Endothelial cell of umbilical vein (primary cell): ENCODE measurements at regions not wholly inside any gene's neighbourhood (a gene's known extent, or its start where the extent isn't known, plus 50 kb on each side); places are given as distances from the start of the nearest gene placed in this dataset.

ENCODE experiments used
- BruUV-seq: library from RNA; stranded (reverse); fragments of 400-500 nt; replicated peaks from 2 replicates; lab custom pipeline; 2021; lab: Mats Ljungman, UMichigan
- CTCF ChIA-PET: fragments of 300-600, 350-600 bp; sonication (Branson Sonifier 250); formaldehyde crosslinking; loops from one replicate; lab custom pipeline; 2021; ENCODE audit warnings: antibody characterized with exemption, inconsistent platforms; lab: Charles Lee
- POLR2A ChIA-PET: fragments of 300-600, 350-600 bp; sonication (Branson Sonifier 250); formaldehyde crosslinking; loops from one replicate; lab custom pipeline; 2021; ENCODE audit warnings: antibody characterized with exemption, inconsistent platforms; lab: Charles Lee
- DNase-seq: peaks from one replicate; pipeline ENCODE4 v3.0.0-alpha.2; 2011; ENCODE audit warnings: low read depth, low spot score
- FAIRE-seq: peaks from 2 replicates; lab custom pipeline; 2011; peaks lifted over from hg19 to GRCh38; lab: Jason Lieb, UNC
- H2AFZ ChIP-seq: 2 replicates; pipeline ENCODE4 v1.6.0; 2012; ENCODE audit warnings: low read depth, low read length, control low read depth, inconsistent platforms
- H3K27ac ChIP-seq: 2 replicates; pipeline ENCODE4 v1.5.1; 2011; ENCODE audit warnings: low read depth, mild to moderate bottlenecking, control low read depth, low read length, moderate library complexity; ENCODE audit not compliant: insufficient read depth
- H3K27me3 ChIP-seq, 2 experiments: 2 replicates each; pipeline versions ENCODE4 v1.6.0 to v1.6.1; 2011; ENCODE audit warnings: low read length in 2 of 2, mixed read lengths in 1 of 2; ENCODE audit not compliant: control insufficient read depth in 2 of 2, insufficient read depth in 2 of 2
- H3K36me3 ChIP-seq, 2 experiments: 2 replicates in 1 of 2; 3 replicates in 1 of 2; pipeline ENCODE4 v1.5.1; 2011; ENCODE audit warnings: low read length in 2 of 2, mild to moderate bottlenecking in 1 of 2, moderate library complexity in 1 of 2; ENCODE audit not compliant: control insufficient read depth in 2 of 2, insufficient read depth in 2 of 2; ENCODE audit errors: extremely low read depth in 1 of 2
- H3K4me1 ChIP-seq: 3 replicates; pipeline ENCODE4 v1.5.1; 2011; ENCODE audit warnings: mild to moderate bottlenecking, low read length; ENCODE audit not compliant: control insufficient read depth, insufficient read depth; ENCODE audit errors: extremely low read depth
- H3K4me2 ChIP-seq: 2 replicates; pipeline ENCODE4 v1.6.1; 2011; ENCODE audit warnings: low read length, control low read depth, mixed read lengths; ENCODE audit not compliant: insufficient read depth
- H3K4me3 ChIP-seq, 3 experiments: fragments of 200-600 bp in 1 of 3; sonication (generic), shearing (Covaris generic) in 1 of 3; replicated peaks in 1 of 3; 2 replicates each; pipeline ENCODE4 v1.5.1; 2011 to 2016; ENCODE audit warnings: control low read depth in 3 of 3, low read length in 3 of 3, mild to moderate bottlenecking in 2 of 3, inconsistent platforms in 1 of 3, low read depth in 1 of 3, moderate library complexity in 1 of 3; ENCODE audit not compliant: insufficient read depth in 1 of 3
- H3K79me2 ChIP-seq: 2 replicates; pipeline ENCODE4 v1.6.0; 2012; ENCODE audit warnings: low read length, inconsistent platforms; ENCODE audit not compliant: control insufficient read depth, insufficient read depth
- H3K9ac ChIP-seq: replicated peaks from 2 replicates; pipeline ENCODE3; 2011; ENCODE audit warnings: low read length, control low read depth; ENCODE audit not compliant: insufficient read depth; ENCODE audit errors: extremely low read depth
- H3K9me1 ChIP-seq: replicated peaks from 3 replicates; pipeline ENCODE4 v1.6.0; 2011; ENCODE audit warnings: mild to moderate bottlenecking, low read length; ENCODE audit not compliant: control insufficient read depth, insufficient read depth; ENCODE audit errors: extremely low read depth
- H3K9me3 ChIP-seq: replicated peaks from 2 replicates; pipeline ENCODE4 v1.5.1; 2012; ENCODE audit warnings: low read length, inconsistent platforms; ENCODE audit not compliant: control insufficient read depth, insufficient read depth
- H4K20me1 ChIP-seq: replicated peaks from 2 replicates; pipeline ENCODE3; 2011; ENCODE audit warnings: mild to moderate bottlenecking, low read length; ENCODE audit not compliant: control insufficient read depth, insufficient read depth; ENCODE audit errors: extremely low read depth
- EZH2 ChIP-seq: IDR thresholded peaks from 2 replicates; pipeline ENCODE4 v1.6.1; 2012; ENCODE audit warnings: borderline replicate concordance, low read depth, mild to moderate bottlenecking, moderate library complexity, low read length, inconsistent platforms; ENCODE audit not compliant: severe bottlenecking
- FOS ChIP-seq: IDR thresholded peaks from 2 replicates; pipeline ENCODE4 v1.6.1; 2011; ENCODE audit warnings: mild to moderate bottlenecking, low read length, moderate library complexity, borderline replicate concordance; ENCODE audit not compliant: insufficient read depth
- GATA2 ChIP-seq: IDR thresholded peaks from 2 replicates; pipeline ENCODE4 v1.7.0; 2011; ENCODE audit warnings: low read depth, mild to moderate bottlenecking, moderate library complexity, mixed read lengths, low read length; ENCODE audit not compliant: insufficient read length, insufficient read depth
- JUN ChIP-seq: IDR thresholded peaks from 2 replicates; pipeline ENCODE4 v1.6.1; 2011; ENCODE audit warnings: borderline replicate concordance, low read depth; ENCODE audit not compliant: insufficient read length, insufficient read depth
- MYC ChIP-seq: IDR thresholded peaks from one replicate; pipeline ENCODE4 v1.6.1; 2011; ENCODE audit warnings: mild to moderate bottlenecking, low read depth, low read length
- POLR2A ChIP-seq: IDR thresholded peaks from 2 replicates; pipeline ENCODE4 v1.6.1; 2012; ENCODE audit warnings: low read depth, mild to moderate bottlenecking, control low read depth, low read length
- POLR2AphosphoS5 ChIP-seq: IDR thresholded peaks from 2 replicates; pipeline ENCODE4 v1.6.1; 2012; ENCODE audit warnings: low read depth, mild to moderate bottlenecking, control low read depth, low read length, moderate library complexity; ENCODE audit not compliant: insufficient read depth
- dilution Hi-C: fragments of 300-500 bp; cut with MboI; formaldehyde crosslinking; loops from one replicate; pipeline ENCODE4 v1.15.0; 2019; ENCODE audit warnings: low sequenced_read_pairs; ENCODE audit not compliant: extremely low pct_ligation_motif_present
- intact Hi-C: fragments of 100-400 bp; cut with micrococcal nuclease; formaldehyde crosslinking; loops from one replicate; pipeline ENCODE4 v1.10.0; 2022
- TF ChIP-seq, protein P1 (sequence below), 2 donors: IDR thresholded peaks; 1 replicate in 1 of 2; 2 replicates in 1 of 2; pipeline ENCODE4 v1.5.1; 2011; ENCODE audit warnings: low read length in 2 of 2, mild to moderate bottlenecking in 2 of 2, moderate library complexity in 2 of 2, control low read depth in 1 of 2, inconsistent platforms in 1 of 2, low read depth in 1 of 2; ENCODE audit not compliant: insufficient read depth in 1 of 2; ENCODE audit errors: extremely low read depth in 1 of 2
- TF ChIP-seq, protein P2 (sequence below): IDR thresholded peaks from 2 replicates; pipeline ENCODE4 v1.6.1; 2011; ENCODE audit not compliant: insufficient read depth, insufficient read length

DNA sequence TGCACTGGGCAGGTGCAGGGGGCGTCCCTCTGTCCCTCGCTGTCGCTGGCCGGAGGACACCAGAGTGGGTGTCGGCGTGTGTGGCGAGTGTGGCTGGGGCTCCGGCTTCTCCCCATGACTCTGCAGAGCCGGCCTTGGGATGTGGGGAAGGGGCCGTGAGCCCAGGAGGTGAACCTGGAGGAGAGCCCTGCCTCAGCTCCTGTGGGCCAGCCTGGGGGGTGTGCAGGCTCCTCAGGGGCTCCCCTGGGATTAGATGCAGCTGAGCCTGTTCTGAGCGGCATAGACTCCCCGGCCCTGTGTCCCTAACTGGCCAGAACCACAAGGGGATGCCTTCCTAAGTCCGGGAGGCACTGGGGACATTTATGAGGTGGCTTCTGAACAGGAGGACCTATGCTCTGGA lies 73.2 kb upstream of the GATA5 start:
- no TSS peak for BruUV-seq
- ChIA-PET CTCF (interaction anchor here (1.8 kb wide), 1 partner anchor 68 kb away, joined by 11 read pairs; no protein-coding TSS in a partner anchor), POLR2A (no interaction called here)
- FAIRE-seq (no peak), DNase-seq (no peak)
- no peak overlapping the region for H2AFZ ChIP-seq
- H3K36me3 ChIP-seq: no peaks in the 10 kb centered on the region
- H3K9ac ChIP-seq: no peak overlapping the region
- no peaks in the 10 kb centered on the region for H3K9me3 ChIP-seq
- no peak overlapping the region for H3K4me2 ChIP-seq
- peaks cover 16 to 30% of the 10 kb centered on the region in 2 experiments for H3K27me3 ChIP-seq
- dilution Hi-C loops: no loop called here
- no peaks in the 10 kb centered on the region for H3K79me2 ChIP-seq
- H3K27ac ChIP-seq: no peak overlapping the region
- H3K4me3 ChIP-seq: no peak overlapping the region
- H3K4me1 ChIP-seq: no peaks in the 10 kb centered on the region
- TF ChIP-seq JUN (no peak), EZH2 (no peak), GATA2 (no peak), MYC (no peak), POLR2AphosphoS5 (no peak), POLR2A (no peak), FOS (no peak)
- TF ChIP-seq, protein P1, sequence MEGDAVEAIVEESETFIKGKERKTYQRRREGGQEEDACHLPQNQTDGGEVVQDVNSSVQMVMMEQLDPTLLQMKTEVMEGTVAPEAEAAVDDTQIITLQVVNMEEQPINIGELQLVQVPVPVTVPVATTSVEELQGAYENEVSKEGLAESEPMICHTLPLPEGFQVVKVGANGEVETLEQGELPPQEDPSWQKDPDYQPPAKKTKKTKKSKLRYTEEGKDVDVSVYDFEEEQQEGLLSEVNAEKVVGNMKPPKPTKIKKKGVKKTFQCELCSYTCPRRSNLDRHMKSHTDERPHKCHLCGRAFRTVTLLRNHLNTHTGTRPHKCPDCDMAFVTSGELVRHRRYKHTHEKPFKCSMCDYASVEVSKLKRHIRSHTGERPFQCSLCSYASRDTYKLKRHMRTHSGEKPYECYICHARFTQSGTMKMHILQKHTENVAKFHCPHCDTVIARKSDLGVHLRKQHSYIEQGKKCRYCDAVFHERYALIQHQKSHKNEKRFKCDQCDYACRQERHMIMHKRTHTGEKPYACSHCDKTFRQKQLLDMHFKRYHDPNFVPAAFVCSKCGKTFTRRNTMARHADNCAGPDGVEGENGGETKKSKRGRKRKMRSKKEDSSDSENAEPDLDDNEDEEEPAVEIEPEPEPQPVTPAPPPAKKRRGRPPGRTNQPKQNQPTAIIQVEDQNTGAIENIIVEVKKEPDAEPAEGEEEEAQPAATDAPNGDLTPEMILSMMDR (IDR thresholded peaks at IDR 0.05; ENCODE audit: extremely low read depth in 1 of 2, insufficient read depth in 1 of 2, low read depth in 1 of 2, low read length in 2 of 2): no peak
- TF ChIP-seq, protein P2, sequence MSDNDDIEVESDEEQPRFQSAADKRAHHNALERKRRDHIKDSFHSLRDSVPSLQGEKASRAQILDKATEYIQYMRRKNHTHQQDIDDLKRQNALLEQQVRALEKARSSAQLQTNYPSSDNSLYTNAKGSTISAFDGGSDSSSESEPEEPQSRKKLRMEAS: no peak
- H3K9me1 ChIP-seq: no peaks in the 10 kb centered on the region
- intact Hi-C loops: no loop called here
- no peaks in the 10 kb centered on the region for H4K20me1 ChIP-seq
